ENCODE measurements at regions not wholly inside any gene's neighbourhood (a gene's known extent, or its start where the extent isn't known, plus 50 kb on each side); places are given as distances from the start of the nearest gene placed in this dataset.

GRCh38 chr17:70278844-70279462 lies 109.6 kb downstream of the KCNJ2 start:
- DNase-seq (ENCODE audit: low spot score): no peak

- DNase-seq (ENCODE audit: low spot score): no peak
Measured at GRCh38 chr17:70286391-70286790, 117.1 kb downstream of the KCNJ2 start.

- no peak for DNase-seq (ENCODE audit: low spot score)
Measured at GRCh38 chr17:70288540-70289290, 119.4 kb downstream of the KCNJ2 start.

- no peak for DNase-seq (ENCODE audit: low spot score)
Measured at GRCh38 chr17:70290770-70291169, 121.4 kb downstream of the KCNJ2 start.

- DNase-seq (ENCODE audit: low spot score): no peak
Measured at GRCh38 chr17:70292366-70292765, 123.0 kb downstream of the KCNJ2 start.

GRCh38 chr17:70293564-70294310 lies 124.4 kb downstream of the KCNJ2 start:
- peak; percentile 41 for DNase-seq (ENCODE audit: low spot score)

GRCh38 chr17:70295329-70295728 lies 126.0 kb downstream of the KCNJ2 start:
- DNase-seq (ENCODE audit: low spot score): no peak

GRCh38 chr17:70295731-70296130 lies 126.4 kb downstream of the KCNJ2 start:
- DNase-seq (ENCODE audit: low spot score): no peak

- DNase-seq (ENCODE audit: low spot score): no peak
Measured at GRCh38 chr17:70296456-70296855, 127.1 kb downstream of the KCNJ2 start.

- DNase-seq (ENCODE audit: low spot score): no peak
Measured at GRCh38 chr17:70297397-70297796, 128.1 kb downstream of the KCNJ2 start.

- DNase-seq (ENCODE audit: low spot score): no peak
Measured at GRCh38 chr17:70298929-70299531, 129.7 kb downstream of the KCNJ2 start.

GRCh38 chr17:70307430-70308225 lies 138.3 kb downstream of the KCNJ2 start:
- no peak for DNase-seq (ENCODE audit: low spot score)

GRCh38 chr17:70308618-70309017 lies 139.3 kb downstream of the KCNJ2 start:
- no peak for DNase-seq (ENCODE audit: low spot score)

- no peak for DNase-seq (ENCODE audit: low spot score)
Measured at GRCh38 chr17:70310221-70310672, 140.9 kb downstream of the KCNJ2 start.

GRCh38 chr17:70313086-70313852 lies 143.9 kb downstream of the KCNJ2 start:
- peak; percentile 11 for DNase-seq (ENCODE audit: low spot score)

- no peak for DNase-seq (ENCODE audit: low spot score)
Measured at GRCh38 chr17:70314096-70314495, 144.8 kb downstream of the KCNJ2 start.

- DNase-seq (ENCODE audit: low spot score): no peak
Measured at GRCh38 chr17:70314506-70314905, 145.2 kb downstream of the KCNJ2 start.

GRCh38 chr17:70317421-70317820 lies 148.1 kb downstream of the KCNJ2 start:
- no peak for DNase-seq (ENCODE audit: low spot score)

- DNase-seq (ENCODE audit: low spot score): no peak
Measured at GRCh38 chr17:70318051-70318450, 148.7 kb downstream of the KCNJ2 start.

GRCh38 chr17:70319516-70319915 lies 150.2 kb downstream of the KCNJ2 start:
- DNase-seq (ENCODE audit: low spot score): no peak

All from A172 (cell line).